Ectodermal cell (in vitro differentiated cells): ENCODE measurements at regions not wholly inside any gene's neighbourhood (a gene's known extent, or its start where the extent isn't known, plus 50 kb on each side); places are given as distances from the start of the nearest gene placed in this dataset.

ENCODE experiments used
- H3K27ac ChIP-seq: 2 replicates; pipeline ENCODE4 v1.7.0; 2013; ENCODE audit warnings: mild to moderate bottlenecking, low read depth, low read length; ENCODE audit not compliant: insufficient read depth, poor library complexity, severe bottlenecking
- H3K27me3 ChIP-seq: 2 replicates; pipeline ENCODE4 v1.7.0; 2013; ENCODE audit warnings: mild to moderate bottlenecking, low read length; ENCODE audit not compliant: insufficient read depth, control insufficient read depth, poor library complexity, severe bottlenecking
- H3K36me3 ChIP-seq: one replicate; pipeline ENCODE4 v1.7.0; 2013; ENCODE audit warnings: low read length; ENCODE audit not compliant: control insufficient read depth, insufficient read depth
- H3K4me1 ChIP-seq: one replicate; pipeline ENCODE4 v1.7.0; 2013; ENCODE audit warnings: low read length; ENCODE audit not compliant: control insufficient read depth, insufficient read depth
- H3K4me3 ChIP-seq: 2 replicates; pipeline ENCODE4 v1.7.0; 2013; ENCODE audit warnings: low read depth, low read length, control low read depth; ENCODE audit not compliant: insufficient read depth
- H3K9me3 ChIP-seq: 2 replicates; pipeline ENCODE4 v1.7.0; 2013; ENCODE audit warnings: mild to moderate bottlenecking, low read length, moderate library complexity; ENCODE audit not compliant: control insufficient read depth
- WGBS, 2 experiments: methylation state at CpG; one replicate each; pipeline ENCODE4 v1.1.7; 2013; ENCODE audit warnings: missing lambda C conversion rate in 2 of 2; 5-methylcytosine and 5-hydroxymethylcytosine counted together

DNA sequence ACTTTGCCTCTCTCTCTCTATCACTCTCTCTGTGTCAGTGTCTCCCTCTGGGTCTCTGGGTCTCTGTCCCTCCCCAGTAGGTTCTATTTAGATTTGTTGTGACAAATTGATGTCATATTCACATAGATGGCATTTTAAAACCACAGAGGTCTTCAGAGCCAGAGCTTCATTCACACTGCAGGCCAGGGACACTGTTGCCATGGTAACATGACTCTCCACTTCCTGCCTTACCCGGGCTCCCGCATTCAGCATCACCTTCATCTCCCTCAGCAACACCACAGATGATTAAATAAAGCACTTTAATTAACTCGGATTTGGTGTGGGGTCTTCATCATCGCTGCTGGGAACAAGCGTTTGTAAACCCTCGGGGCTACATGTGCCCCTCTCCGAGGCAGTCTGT, 132.6 kb downstream of the ETS2 start:
- WGBS, 2 experiments: 62 to 65% methylated on average over 7 of the region's 7 CpGs
- Histone ChIP-seq H3K4me1 (peaks cover 5% of the 10 kb centered on the region), H3K27ac (no peak overlapping the region), H3K9me3 (no peaks in the 10 kb centered on the region), H3K27me3 (peaks cover 3% of the 10 kb centered on the region), H3K4me3 (no peak overlapping the region), H3K36me3 (no peaks in the 10 kb centered on the region)

- Histone ChIP-seq H3K9me3 (no peaks in the 10 kb centered on the region), H3K4me3 (no peak overlapping the region), H3K36me3 (no peaks in the 10 kb centered on the region), H3K27me3 (peaks cover 3% of the 10 kb centered on the region), H3K27ac (no peak overlapping the region), H3K4me1 (peaks cover 5% of the 10 kb centered on the region)
- 79 to 85% methylated on average over 3 of the region's 3 CpGs for WGBS, 2 experiments
These were observed 132.1 kb downstream of the ETS2 start for GRCh38 chr21:38937844-38938243.

DNA sequence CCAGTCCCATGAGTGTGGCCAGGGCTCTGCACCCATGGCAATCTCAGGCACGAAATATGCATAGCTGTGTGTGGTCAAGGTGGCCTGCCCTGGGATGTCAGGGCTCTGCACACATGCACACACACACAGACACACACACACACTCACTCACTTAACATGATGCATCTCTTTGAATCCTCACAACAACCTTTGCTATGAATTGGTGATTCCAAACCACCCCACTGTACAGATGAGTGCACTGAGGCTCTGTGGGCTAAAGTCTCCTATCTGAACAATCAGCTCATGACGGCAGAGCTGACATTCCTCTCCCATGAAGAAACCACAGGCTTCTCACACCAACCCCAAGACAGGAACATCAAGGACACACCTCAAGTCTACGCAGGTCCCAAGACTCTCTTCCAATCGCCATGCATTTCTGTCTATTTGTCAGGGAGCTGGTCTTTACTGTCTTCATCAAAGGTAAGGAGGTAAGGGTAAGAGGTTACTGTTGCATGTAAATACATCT, 131.6 kb downstream of the ETS2 start:
- H3K9me3 ChIP-seq: no peaks in the 10 kb centered on the region
- no peak overlapping the region for H3K27ac ChIP-seq
- H3K36me3 ChIP-seq: no peaks in the 10 kb centered on the region
- H3K4me3 ChIP-seq: no peak overlapping the region
- peaks cover 5% of the 10 kb centered on the region for H3K4me1 ChIP-seq
- H3K27me3 ChIP-seq: peaks cover 3% of the 10 kb centered on the region
- 87 to 97% methylated on average over 4 of the region's 4 CpGs for WGBS, 2 experiments

- Histone ChIP-seq H3K4me1 (peaks cover 5% of the 10 kb centered on the region), H3K9me3 (no peaks in the 10 kb centered on the region), H3K36me3 (no peaks in the 10 kb centered on the region), H3K4me3 (no peak overlapping the region), H3K27ac (no peak overlapping the region), H3K27me3 (peaks cover 3% of the 10 kb centered on the region)
- 80 to 81% methylated on average over 4 of the region's 4 CpGs for whole genome bisulfite sequencing, 2 experiments
These were observed 130.5 kb downstream of the ETS2 start for GRCh38 chr21:38936240-38936639.

GRCh38 chr21:38933731-38934130, 128.0 kb downstream of the ETS2 start:
- no peak overlapping the region for H3K27ac ChIP-seq
- WGBS, 2 experiments: 92 to 93% methylated on average over 10 of the region's 10 CpGs
- no peaks in the 10 kb centered on the region for H3K9me3 ChIP-seq
- no peak overlapping the region for H3K4me3 ChIP-seq
- peaks cover 5% of the 10 kb centered on the region for H3K4me1 ChIP-seq
- H3K27me3 ChIP-seq: peaks cover 3% of the 10 kb centered on the region
- no peaks in the 10 kb centered on the region for H3K36me3 ChIP-seq

- Histone ChIP-seq H3K27ac (no peak overlapping the region), H3K36me3 (no peaks in the 10 kb centered on the region), H3K4me3 (no peak overlapping the region), H3K27me3 (no peaks in the 10 kb centered on the region), H3K4me1 (no peaks in the 10 kb centered on the region), H3K9me3 (no peaks in the 10 kb centered on the region)
- WGBS, 2 experiments: 90 to 94% methylated on average over 3 of the region's 3 CpGs
These were observed 125.6 kb downstream of the ETS2 start for GRCh38 chr21:38931291-38931690.

- no peak overlapping the region for H3K4me3 ChIP-seq
- H3K9me3 ChIP-seq: no peaks in the 10 kb centered on the region
- no peaks in the 10 kb centered on the region for H3K36me3 ChIP-seq
- no peaks in the 10 kb centered on the region for H3K4me1 ChIP-seq
- H3K27ac ChIP-seq: no peak overlapping the region
- 73 to 78% methylated on average over 3 of the region's 3 CpGs for WGBS, 2 experiments
- H3K27me3 ChIP-seq: no peaks in the 10 kb centered on the region
These were observed 125.1 kb downstream of the ETS2 start for GRCh38 chr21:38930853-38931252.

GRCh38 chr21:38930066-38930465, 124.3 kb downstream of the ETS2 start:
- no peaks in the 10 kb centered on the region for H3K9me3 ChIP-seq
- H3K27me3 ChIP-seq: no peaks in the 10 kb centered on the region
- WGBS, 2 experiments: 90 to 95% methylated on average over 2 of the region's 2 CpGs
- H3K36me3 ChIP-seq: no peaks in the 10 kb centered on the region
- no peak overlapping the region for H3K4me3 ChIP-seq
- H3K27ac ChIP-seq: no peak overlapping the region
- no peaks in the 10 kb centered on the region for H3K4me1 ChIP-seq

DNA sequence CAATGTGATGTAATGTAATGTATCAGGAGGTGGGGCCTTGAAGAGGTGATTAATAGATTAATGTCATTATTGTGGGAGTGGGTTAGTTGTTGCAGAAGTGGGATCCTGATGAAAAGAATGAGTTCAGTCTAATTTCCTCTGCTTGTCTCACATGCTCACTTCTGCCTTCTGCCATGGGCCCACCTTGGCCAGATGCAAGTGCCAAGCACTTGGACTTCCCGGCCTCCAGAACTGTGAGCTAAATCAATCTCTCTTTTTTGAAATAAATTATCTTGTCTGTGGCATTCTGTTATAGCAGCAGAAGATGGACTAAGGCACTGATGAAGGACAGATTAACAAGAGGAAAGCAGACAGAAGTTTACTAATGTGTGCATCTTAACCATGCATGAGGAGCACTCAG, 123.9 kb downstream of the ETS2 start:
- no peaks in the 10 kb centered on the region for H3K27me3 ChIP-seq
- 93 to 96% methylated on average over 1 of the region's 1 CpG for WGBS, 2 experiments
- H3K27ac ChIP-seq: no peak overlapping the region
- H3K4me3 ChIP-seq: no peak overlapping the region
- no peaks in the 10 kb centered on the region for H3K4me1 ChIP-seq
- no peaks in the 10 kb centered on the region for H3K36me3 ChIP-seq
- H3K9me3 ChIP-seq: no peaks in the 10 kb centered on the region

GRCh38 chr21:38929142-38929541, 123.4 kb downstream of the ETS2 start:
- Histone ChIP-seq H3K4me1 (no peaks in the 10 kb centered on the region), H3K36me3 (no peaks in the 10 kb centered on the region), H3K4me3 (no peak overlapping the region), H3K27me3 (no peaks in the 10 kb centered on the region), H3K27ac (no peak overlapping the region), H3K9me3 (no peaks in the 10 kb centered on the region)
- 89 to 96% methylated on average over 1 of the region's 1 CpG for WGBS, 2 experiments

DNA sequence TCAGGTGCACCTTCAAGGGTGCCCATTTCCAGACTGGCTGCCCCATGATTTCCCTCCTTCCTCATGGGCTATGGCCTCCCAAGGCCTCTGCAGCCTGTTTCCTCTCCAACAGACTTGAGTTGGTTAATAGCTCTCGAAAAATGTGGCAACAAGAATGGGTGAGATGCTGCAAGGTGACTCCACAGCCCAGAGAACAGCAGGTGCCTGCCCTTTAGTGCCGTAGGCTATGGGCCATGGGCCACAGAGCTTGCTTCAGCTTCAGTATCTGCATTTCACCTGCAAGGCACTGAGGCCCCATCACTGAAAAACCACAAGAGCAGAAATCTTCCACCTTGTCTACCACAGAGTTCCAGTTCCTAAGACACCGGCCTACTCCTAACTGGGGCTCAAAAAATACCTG, 122.0 kb downstream of the ETS2 start:
- no peak overlapping the region for H3K27ac ChIP-seq
- H3K36me3 ChIP-seq: no peaks in the 10 kb centered on the region
- no peak overlapping the region for H3K4me3 ChIP-seq
- H3K9me3 ChIP-seq: no peaks in the 10 kb centered on the region
- no peaks in the 10 kb centered on the region for H3K4me1 ChIP-seq
- 74 to 78% methylated on average over 3 of the region's 3 CpGs for WGBS, 2 experiments
- H3K27me3 ChIP-seq: no peaks in the 10 kb centered on the region
